GM21447 (cell line): ENCODE measurements at regions not wholly inside any gene's neighbourhood (a gene's known extent, or its start where the extent isn't known, plus 50 kb on each side); places are given as distances from the start of the nearest gene placed in this dataset.

ENCODE experiments used
- ATAC-seq: cut with Tn5 transposase; IDR thresholded peaks from one replicate; pipeline ENCODE4 v1.9.1; 2021; ENCODE audit not compliant: unreplicated experiment

DNA sequence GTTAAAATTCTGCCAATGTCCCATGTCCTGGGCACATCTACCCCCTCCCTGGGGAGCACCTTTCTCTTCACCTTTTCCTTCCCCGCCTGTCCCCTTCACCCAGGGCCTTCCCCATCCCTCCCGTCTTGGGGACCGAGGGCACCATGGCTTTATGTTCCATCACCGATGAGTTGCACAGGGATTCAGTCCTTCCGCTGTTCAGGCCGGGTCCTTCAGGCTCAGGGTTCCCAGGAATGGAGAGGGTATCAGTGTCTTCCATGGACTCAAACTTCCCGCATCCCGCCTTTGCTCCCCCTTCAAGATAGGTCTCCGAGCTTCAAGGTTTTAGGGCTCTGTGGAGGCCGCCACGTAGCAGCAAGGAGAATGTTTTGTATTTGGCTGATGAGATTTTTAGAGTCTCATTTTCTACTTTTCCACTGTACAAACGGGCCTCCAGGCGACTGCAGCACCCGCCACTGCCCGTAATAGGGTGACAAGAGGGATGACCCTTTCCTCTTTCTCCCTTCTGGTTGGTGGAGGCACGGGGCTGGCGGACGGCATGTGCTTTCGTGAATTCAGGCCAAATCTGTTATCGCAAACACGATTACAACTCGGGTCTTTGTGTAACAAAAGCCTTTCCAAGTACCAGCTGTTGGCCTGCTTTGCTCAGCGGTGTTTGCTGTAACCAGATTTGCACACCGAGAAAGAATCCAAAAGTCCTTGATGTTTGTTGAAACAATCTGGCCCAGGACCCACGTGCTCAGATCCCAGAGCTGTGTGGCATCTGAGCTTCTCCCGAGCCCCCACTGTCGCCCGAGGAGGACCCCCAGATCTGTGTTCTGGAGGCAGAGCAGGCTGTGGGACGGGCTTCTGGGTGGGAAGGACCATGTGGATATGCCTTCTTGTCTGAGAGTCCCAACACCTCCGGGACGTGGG lies 236.3 kb downstream of the SEC14L1 start:
- ATAC-seq = no peak

DNA sequence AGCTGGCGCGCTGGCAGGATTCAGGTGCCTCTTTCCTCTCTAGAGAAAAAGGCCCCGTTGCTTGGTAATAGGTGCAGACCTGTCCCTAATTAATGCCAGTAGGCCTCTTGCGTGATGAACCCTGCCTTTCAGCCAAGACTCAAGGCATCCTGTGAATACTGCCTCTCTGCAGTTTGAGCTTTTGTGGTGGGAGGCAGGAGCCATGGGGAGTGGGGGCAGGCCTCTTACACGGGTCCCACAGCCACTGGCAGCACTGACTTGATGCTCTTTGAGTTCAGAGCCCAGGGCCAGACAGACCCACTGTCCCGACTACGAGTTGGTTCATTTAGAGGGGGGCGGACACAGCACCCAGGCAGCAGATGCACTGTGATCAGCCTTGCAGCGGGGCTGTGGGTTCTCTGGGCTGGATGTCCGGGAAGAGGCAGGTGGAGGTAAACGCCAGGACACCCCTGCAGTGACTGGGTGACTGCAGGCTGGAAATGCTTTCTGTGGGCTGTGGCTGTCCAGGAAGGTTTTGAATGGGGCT lies 237.0 kb downstream of the SEC14L1 start:
- ATAC-seq = no peak

DNA sequence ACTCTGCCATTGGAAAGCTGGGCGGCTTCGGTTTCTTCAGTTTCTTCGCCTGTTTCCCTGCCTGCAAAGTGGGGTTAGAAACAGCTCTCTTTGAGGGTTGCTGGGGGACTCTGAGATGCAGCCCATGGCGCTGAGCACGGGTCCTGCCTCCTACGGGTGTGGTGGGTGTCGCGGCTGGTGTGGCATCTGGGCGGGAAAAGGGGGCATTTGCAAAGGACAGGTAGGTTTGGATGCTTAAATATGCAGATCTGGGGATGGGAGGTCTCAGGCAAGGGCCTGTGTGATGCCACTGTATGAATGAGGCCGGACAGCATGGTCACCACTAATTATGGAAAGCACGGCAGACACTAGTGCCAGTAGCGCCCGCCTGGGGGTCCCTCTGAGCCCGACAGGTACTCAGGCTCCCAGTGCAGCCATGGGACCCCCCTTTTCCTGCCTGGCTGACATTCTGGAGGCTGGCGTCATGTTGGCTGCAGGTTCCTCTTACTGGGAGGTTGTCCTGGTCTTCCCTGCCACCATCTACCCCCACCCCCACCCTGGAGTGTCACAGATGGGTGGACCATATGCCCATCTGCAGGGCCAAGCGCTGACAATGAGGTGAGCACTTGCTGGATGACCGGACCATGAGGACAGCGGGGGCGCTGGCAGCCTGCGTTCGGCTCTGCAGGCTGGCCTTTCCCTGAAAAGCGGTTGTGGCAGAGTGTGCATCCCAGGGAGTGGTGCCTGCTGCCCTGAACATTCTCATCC lies 237.7 kb downstream of the SEC14L1 start:
- ATAC-seq = no peak

DNA sequence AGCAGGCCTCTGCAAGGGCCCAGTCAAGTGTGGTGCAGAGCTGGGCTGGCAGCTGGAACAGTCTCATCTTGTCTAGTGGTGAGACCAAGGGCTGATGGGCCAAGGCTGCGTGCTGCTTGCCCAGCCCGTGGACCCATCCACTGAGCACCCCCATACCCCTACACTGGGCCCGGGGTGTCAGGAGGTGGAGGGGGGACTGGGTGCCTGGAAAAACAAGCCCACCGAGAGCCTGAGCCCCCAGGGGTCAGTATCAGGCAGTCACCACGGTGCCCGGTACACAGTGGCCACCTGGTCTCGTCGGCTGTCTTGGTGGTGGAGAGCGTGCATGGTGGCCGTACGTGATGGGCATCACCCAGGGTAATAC lies 238.3 kb downstream of the SEC14L1 start:
- no peak for ATAC-seq

DNA sequence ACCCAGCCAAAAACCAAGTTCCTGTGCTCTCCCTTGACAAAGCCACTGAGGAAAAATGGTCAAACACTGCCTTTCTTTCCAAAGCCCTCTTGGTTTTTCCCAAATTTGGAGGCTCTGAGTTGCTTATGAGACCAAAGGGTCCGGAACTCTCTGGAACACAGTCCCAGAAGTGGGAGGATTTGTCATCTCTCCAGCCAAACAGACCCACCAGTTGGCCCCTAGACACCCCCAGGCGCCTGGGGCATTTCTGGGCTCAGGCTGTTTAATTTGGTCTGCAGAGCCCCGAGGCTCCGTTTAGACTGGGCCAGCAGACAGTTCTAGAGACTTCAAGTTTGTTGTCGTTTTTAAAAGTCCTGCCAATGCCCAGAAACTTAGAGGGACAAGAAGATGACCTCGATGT lies 239.1 kb downstream of the SEC14L1 start:
- no peak for ATAC-seq

DNA sequence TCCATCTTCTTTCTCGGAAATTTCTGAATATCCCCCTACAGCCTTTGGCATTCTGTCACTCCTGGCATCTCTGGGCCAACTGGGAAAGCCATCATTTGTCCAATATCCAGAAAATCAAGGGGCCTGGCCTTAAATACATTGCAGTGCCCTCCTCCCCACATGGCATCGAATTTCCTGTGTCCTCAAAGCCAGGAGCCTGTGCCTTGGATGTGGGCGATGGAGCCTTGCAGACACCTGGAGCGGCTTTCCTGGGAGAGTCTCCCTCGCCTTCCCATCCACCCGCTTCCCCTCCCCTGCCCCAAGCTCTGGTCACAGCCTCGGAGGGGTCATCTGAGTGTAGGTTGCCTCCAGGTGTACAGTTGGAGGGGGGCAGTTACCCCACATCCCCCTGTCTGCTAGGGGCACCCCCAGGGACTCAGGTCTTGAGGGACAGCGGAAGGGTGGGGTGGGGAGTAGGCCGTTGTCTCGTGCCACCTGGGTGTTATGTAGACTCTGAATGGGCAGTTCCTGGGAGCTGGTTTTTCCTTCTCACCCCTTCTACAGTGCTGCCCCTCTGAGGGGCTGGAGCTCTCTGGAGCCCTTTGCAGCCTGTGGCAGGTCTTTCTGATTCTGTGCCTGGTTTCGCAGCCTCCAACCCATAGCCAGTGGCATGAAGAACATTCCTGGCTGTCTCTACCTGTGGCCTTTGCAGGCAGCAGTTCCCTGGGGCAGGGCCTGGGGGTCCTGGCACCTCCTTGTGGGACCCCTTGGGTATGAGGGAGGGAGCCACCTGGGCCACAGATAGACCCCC lies 239.8 kb downstream of the SEC14L1 start:
- ATAC-seq = no peak

DNA sequence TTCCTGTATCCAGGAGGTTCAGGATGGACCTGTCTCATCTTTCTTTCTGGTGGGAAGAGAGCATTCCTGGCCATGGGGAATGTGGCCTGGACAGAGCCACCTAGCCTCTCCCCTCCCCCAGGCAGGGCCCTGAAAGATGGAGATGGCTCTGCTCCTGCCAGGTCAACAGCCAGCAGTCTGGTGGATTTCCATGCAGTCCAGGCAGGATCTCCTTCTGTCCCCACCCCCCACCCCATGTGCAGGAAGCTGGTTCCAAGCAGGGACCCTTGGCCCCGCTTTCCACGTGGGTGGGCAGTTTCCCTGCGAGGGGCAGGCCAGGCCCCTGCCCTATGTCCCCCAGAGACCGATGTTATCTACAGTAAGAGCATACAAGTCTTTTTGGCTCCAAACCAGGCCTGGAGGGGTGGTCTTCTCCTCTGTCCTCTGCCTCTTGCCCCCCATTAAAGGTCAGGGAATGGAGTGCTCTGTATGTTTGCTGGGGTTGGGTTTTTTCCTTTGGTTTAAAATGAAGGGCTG lies 240.5 kb downstream of the SEC14L1 start:
- ATAC-seq = no peak

DNA sequence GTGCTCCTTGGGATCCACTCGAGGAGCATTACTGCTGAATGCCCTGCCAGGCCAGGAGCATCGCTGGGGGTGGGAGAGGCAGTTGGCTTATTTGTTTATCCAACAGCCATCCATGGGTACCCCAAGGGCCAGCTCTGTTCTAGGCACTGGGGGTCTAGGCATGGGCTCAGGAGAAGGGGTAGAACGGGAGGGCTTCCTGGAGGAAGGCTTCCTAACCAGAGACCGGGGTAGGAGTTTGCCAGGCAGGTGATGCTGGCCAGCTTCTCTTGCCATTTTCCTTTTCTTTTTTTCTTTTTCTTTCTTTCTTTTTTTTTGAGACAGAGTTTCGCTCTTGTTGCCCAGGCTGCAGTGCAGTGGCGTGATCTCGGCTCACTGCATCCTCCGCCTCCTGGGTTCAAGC lies 241.0 kb downstream of the SEC14L1 start:
- no peak for ATAC-seq

DNA sequence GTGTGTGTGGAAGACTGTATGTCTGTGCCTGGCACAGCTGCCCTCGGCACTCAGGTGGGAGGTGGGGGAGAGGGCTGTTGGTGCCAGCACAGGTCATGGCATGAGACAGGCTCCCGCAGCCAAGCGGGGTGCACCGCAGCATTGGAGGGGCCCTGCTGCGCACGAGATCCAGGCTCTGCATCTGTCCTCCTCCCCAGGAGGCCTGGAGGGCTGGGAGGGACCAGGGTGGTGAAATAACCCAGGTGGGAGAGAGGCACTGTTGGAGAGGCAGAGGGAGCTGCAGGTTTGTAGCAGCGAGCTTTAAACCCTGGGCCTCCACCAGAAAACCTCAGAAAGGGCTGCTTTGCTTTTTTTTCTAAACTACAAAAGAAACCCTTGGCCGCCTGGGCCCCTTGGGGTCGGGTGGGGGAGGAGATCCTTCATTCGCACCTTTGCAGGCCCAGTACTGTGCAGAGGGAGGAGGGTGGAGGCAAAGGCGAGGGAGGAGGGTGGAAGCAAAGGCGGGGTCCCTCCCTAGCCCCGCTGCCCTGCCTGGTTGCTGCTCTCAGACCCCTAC lies 241.7 kb downstream of the SEC14L1 start:
- ATAC-seq = no peak

DNA sequence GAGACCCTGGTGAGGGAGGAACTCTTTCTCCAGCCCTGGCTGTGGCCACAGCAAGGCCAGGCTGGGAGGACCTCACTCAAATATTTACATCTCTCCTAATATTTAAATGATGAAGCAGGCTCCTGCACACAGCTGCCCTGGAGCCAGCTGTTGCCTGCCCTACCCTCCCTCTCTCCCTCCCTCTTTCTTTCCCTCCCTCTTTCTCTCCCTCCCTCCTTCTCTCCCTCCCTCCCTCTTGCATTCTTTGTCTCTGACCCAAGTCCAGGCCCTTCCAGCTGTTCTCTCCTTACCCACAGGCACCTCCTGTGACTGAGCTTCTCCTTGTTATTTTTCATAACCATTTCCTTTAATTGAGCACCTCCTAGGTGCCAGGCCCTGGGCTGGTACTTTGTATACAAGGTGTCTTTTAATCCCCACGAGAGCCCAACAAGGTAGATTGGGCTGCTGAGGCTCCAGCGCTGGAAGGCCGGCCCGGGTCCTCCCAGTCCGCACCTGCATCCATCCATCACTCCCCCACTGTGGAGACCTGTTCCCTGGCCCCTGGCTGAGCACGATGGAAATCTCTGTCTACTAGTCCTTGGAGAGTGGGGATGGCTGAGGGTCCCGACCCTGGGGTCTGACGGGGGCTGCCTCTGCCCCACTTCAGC lies 242.3 kb downstream of the SEC14L1 start:
- ATAC-seq = no peak

DNA sequence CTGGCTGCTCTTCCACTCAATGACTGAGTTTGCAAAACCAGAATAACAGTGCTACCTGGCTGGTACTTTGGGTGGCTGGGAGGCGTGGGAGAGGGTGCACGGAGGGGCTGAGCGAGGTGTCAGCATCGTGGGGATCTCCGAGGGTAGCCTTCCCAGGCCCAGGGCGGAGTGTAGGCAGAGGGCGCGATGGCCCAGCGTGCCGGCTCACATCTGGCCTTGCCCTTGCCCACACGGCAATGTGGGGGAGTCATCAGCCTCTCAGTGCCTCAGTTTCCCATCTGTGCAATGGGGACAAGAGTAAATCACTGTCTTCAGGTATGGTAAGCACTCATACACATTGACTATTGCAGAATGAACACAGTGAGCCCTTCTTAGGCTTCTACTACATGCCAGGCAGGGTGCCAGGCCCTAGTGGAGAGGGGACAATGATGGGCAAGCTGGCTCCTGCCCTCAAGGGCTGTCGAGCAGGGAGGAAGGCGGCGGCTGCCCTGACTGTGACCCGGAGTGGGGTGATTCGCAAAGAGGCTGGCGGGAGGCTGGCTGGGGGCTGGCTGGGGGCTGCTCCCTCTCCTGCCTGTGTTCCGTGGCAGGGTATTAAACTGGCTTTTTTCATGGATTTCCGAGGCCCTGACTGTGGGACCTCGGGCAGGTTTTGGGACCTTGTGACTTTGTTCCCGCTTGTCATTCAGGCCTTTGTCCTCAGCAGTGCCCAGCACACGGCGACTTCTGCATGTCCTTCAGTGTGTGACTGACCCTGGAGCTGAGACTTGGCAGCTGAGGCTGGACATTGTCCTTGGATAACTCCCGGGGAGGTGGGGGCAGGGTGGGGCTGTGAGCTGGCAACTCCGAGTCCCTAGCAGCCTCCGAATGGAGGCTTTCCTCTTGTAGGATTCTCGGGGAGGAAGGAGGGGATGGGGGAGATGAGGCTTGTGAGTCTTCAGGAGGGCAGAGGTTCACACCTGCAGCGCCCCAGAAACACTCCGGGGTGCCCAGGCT lies 243.1 kb downstream of the SEC14L1 start:
- no peak for ATAC-seq

DNA sequence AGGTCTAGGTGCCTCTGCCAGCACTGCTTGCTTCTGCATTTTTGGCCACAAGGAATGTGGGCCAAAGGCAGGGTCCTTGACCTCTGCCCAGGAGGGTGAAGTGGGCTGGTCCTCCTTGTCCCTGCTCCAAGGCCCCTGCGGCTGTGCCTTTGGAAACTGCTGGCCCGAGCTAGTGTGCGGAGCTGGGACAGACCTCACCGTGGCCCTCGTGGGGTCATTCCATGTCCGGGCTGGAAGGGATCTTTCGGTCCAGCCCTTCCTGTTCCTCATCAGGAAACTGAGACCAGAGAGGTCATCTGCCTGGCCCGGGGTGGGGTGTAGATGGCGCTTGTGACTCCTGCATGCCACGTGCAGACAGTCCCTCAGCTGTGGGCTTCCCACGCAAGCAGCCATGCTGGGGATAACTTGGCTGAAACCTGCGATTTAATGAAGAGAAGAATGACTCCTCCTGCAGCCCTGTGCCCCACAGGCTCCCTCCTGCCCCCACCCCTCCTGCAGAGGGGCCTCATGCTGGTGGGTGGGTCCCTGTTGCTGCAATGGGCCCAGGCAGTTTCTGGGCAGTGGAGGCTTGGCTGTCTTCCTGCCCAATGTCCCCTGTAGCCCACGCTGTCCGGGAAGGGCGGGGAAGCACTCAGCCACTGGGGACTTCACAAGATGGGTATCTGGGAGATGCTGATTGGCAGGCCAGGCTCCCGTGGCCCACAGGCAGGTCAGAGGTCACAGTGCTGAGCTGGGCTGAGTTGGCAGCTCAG lies 245.2 kb downstream of the SEC14L1 start:
- no peak for ATAC-seq

DNA sequence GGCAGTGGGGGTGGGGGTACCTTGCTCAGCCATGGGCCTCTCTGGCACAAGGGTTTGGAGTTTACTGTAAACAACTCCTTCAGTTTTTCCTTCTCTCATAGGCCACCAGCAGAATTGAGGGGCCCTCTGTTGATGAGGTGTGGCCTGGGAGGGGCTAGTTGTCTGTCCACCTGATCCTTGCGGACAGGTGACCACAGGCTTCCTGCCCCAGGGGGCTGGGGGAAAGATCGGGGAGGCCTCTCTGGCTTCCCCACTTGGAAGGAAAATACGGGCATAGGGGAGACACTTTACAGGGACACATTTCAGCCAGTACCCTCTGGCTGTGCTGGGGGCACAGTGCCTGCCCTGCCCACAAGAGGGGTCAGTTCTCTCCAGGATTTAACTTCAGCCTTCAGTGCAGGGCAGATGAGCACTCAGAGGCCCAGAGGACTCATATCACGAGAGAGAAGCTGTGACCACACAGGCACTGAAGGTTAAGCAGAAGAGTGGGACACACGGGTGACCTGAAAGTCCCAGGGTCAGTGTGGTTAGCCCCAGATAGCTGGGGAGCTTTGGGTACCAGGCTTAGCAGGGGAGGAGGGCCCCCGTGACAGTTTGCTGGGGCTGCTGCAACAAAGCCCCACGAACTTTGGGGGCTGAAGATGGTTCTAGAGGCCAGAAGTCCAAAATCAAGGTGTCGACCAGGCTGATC lies 245.9 kb downstream of the SEC14L1 start:
- no peak for ATAC-seq

DNA sequence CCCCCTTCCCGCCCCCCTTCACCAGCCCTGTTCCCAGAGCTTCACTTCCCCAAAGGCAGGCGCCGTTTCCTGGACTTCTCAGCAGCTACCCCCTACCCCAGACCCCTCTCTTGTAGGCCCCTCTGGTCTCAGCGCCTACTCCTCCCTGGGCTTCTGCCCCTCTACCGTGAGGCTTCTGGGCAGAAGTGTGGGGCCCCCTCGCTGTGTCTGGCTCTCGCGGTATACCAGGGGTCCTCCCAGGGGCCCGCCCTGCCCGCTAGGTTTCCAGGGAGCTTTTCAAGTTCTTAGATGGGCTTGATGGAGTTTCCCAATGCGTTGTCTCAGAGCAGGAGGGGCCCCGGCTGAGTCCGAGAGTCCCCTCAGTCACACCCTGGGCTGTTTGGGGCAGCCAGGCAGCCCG lies 247.1 kb downstream of the SEC14L1 start:
- ATAC-seq = no peak

DNA sequence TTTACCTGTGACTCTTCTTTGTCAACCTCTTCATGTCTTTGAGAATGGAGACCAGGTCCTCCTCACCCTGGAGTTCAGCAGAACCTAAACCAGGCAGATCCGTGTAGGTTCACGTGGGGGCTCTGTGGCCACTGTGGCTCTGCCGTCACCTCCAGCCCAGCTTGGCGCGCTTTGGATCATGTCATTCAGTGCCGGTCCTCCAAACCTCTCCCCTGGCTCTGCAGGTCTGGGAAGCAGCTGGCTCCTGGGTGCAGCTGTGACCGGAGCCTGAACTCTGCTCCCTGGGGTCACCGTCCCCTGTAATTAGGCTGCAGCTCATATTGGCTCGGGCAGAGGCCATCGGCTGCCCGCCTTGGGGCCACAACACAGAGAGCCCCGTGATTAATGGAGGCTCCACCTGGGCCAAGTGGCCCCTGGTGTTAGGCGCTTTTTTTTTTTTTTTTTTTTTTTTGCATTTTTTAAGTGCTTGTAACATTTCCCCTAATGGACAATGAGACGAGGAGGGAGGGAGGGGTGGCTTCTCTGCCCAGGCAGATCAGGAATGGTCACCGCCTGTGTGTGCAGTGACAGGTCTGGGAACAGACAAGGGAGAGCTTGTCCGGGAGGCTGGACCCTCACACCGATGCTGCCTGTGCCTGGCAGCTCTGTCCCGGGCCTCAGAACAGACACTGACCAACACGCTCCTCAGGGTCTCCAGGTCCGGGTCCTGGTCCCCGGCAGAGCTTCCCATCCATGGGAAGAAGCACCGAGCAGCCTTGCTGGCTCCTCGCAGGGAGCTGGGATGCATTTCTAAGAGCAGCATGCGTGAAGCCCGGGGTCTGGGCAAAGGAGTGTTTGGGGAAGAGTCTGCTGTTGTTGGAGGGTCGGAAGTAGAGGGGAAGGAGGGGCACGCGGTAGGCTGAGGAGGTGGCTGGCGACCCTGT lies 247.9 kb downstream of the SEC14L1 start:
- ATAC-seq = no peak

DNA sequence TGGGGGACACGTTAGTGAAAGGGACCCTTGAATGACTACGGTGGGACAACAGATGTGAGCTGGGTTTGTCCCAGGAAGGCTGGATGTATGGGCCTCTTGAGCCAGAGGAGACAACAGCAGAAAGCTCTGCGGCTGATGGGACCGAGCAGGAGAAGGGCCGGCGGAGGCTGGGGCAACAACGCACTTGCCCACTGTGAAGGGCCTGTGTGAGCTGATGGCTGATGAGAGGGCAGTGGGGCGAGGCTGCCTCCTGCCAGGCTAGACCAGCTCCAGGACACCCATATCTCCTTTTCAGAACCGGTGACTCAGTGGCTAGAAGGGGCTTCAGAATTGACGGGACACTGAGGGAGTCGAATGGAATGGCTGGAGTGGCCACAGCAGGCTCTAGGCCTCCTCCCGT lies 250.1 kb downstream of the SEC14L1 start:
- no peak for ATAC-seq
